Kidney capillary endothelial cell (primary cell): ENCODE measurements at regions not wholly inside any gene's neighbourhood (a gene's known extent, or its start where the extent isn't known, plus 50 kb on each side); places are given as distances from the start of the nearest gene placed in this dataset.

Source experiments
- DNase-seq: peaks from one replicate; pipeline ENCODE4 v3.0.0-alpha.2; 2018; ENCODE audit warnings: low spot score

- no peak for DNase-seq
Observed at GRCh38 chr3:18827664-18828063, 320.6 kb upstream of the KCNH8 start.

- DNase-seq, result no peak
Observed at GRCh38 chr3:18825665-18826064, 322.6 kb upstream of the KCNH8 start.

GRCh38 chr3:18813300-18813699, 335.0 kb upstream of the KCNH8 start:
- DNase-seq, result no peak

GRCh38 chr3:18812316-18812715, 336.0 kb upstream of the KCNH8 start:
- peak; percentile 11 for DNase-seq

- no peak for DNase-seq
Observed at GRCh38 chr3:18810306-18810661, 338.0 kb upstream of the KCNH8 start.

GRCh38 chr3:18809640-18810305, 338.5 kb upstream of the KCNH8 start:
- DNase-seq, result peak; percentile 1

GRCh38 chr3:18808429-18808828, 339.9 kb upstream of the KCNH8 start:
- DNase-seq, result no peak

GRCh38 chr3:18807593-18807992, 340.7 kb upstream of the KCNH8 start:
- no peak for DNase-seq

- DNase-seq, result no peak
Observed at GRCh38 chr3:18806633-18807032, 341.7 kb upstream of the KCNH8 start.

- no peak for DNase-seq
Observed at GRCh38 chr3:18797378-18797777, 350.9 kb upstream of the KCNH8 start.

- DNase-seq, result no peak
Observed at GRCh38 chr3:18795078-18795477, 353.2 kb upstream of the KCNH8 start.

GRCh38 chr3:18791752-18792151, 356.6 kb upstream of the KCNH8 start:
- DNase-seq, result no peak

- no peak for DNase-seq
Observed at GRCh38 chr3:18791182-18791581, 357.1 kb upstream of the KCNH8 start.

GRCh38 chr3:18790384-18790783, 357.9 kb upstream of the KCNH8 start:
- DNase-seq, result no peak

- DNase-seq, result no peak
Observed at GRCh38 chr3:18789734-18790133, 358.6 kb upstream of the KCNH8 start.

- no peak for DNase-seq
Observed at GRCh38 chr3:18787441-18787840, 360.9 kb upstream of the KCNH8 start.

GRCh38 chr3:18786650-18787323, 361.5 kb upstream of the KCNH8 start:
- DNase-seq, result no peak

- no peak for DNase-seq
Observed at GRCh38 chr3:18782191-18782590, 357.1 kb upstream of the SATB1 start.

- DNase-seq, result no peak
Observed at GRCh38 chr3:18780959-18781358, 355.8 kb upstream of the SATB1 start.

GRCh38 chr3:18779704-18780103, 354.6 kb upstream of the SATB1 start:
- no peak for DNase-seq

GRCh38 chr3:18778598-18778997, 353.5 kb upstream of the SATB1 start:
- no peak for DNase-seq

- no peak for DNase-seq
Observed at GRCh38 chr3:18778094-18778493, 353.0 kb upstream of the SATB1 start.

GRCh38 chr3:18775501-18775900, 350.4 kb upstream of the SATB1 start:
- DNase-seq, result no peak
